HG03460 (cell line): ENCODE measurements at regions not wholly inside any gene's neighbourhood (a gene's known extent, or its start where the extent isn't known, plus 50 kb on each side); places are given as distances from the start of the nearest gene placed in this dataset.
"Not testable (repeated sequence)": the region's sequence is repeated elsewhere in the genome, so short reads cannot be mapped to it uniquely, and the experiment has no call there.

Source experiments
- ATAC-seq: cut with Tn5 transposase; IDR thresholded peaks from one replicate; pipeline ENCODE4 v1.9.1; 2021; ENCODE audit not compliant: unreplicated experiment

- no peak for ATAC-seq
Measured at GRCh38 chr9:110077925-110078324, 130.0 kb downstream of the C9orf152 start.

DNA sequence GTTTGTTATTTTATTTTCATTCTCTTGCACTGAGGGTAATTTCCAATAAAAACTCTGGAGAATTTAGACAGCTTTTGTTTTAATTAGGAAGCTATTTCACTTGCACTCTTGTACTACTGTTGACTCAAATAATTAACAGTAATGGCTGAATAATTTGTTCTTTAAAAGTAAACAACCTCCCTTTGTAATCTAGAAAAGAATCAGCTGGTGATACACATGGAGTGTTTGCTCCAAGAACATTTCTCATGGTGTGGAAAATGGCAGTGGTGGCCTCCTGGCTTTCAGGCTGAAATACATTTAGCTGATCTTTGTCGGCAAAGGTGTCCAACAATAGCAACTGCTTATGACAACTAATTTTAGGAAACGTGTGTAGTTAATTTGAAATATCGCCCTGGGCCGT is 129.4 kb downstream of the C9orf152 start:
- no peak for ATAC-seq

- no peak for ATAC-seq
Measured at GRCh38 chr9:110081395-110081794, 126.6 kb downstream of the C9orf152 start.

GRCh38 chr9:110083866-110084265 is 124.1 kb downstream of the C9orf152 start:
- no peak for ATAC-seq

DNA sequence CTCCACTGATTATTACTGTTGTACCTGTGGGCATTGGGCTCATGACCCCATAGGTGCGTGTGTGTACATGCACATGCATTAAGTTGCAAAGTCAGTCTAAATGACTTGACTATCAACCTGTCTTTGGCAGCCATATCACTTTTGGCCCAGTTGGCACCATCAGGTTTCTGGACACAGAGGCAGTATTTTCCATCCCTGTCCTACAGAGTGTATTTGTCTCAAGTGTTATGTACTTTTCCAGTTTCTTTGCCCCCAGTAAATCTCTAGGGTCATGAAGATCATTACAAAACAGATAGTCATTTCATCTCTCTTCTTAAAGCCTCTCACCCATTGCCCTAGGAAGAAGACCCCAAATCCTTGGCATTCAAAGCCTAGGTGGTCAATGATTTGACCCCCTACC is 121.4 kb downstream of the C9orf152 start:
- no peak for ATAC-seq

GRCh38 chr9:110087605-110088004 is 120.4 kb downstream of the C9orf152 start:
- no peak for ATAC-seq

DNA sequence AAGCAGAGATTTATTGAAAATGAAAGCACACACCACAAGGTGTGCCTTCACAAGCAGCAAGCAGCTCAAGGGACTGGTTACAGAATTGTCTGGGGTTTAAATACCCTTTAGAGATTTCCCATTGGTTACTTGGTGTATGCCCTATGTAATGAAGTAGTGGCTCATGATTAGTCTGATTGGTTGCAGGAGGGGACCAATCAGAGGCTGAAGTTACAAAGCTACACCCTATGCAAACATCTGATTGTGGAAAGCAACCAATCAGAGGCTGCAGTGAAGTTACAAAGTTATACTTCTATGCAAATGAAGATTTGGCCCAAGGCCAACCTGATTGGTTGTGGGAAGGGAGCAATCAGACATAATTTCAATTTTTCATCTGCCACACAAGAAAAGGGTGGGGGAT is 119.9 kb downstream of the C9orf152 start:
- no peak for ATAC-seq

DNA sequence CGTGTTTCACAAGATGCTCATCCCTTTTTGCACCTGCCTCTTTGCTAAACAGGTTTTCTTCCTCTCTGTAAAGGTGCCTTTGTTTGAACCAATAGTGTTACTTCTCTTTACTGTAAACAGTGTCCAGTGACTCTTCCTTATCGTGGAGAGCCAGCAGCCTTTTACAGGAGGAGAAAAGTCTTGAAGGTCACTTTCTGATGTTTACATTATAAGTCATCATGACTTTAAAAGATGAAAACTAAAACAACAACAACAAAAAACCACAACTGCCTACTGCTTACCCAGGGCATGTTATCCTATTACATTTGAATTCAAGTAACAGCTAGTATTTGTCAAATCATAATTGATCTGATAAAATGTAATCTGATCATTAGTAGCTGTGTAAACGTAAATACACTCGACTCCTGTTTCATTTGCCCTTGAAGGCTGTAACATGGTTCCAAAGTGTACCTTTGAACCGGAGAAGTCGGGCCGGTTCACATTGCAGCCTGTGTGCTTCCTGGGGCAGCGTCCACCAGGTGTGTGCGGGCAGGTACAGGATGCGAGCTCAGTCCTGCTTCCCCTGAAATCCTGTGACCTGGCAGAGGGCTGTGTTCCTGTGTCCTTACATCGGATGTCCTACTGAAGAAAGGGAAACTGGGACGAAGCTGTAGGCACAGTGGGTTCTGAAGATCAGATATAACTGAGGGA is 118.1 kb downstream of the C9orf152 start:
- no peak for ATAC-seq

- no peak for ATAC-seq
Measured at GRCh38 chr9:110092792-110093191, 115.2 kb downstream of the C9orf152 start.

- no peak for ATAC-seq
Measured at GRCh38 chr9:110093417-110093816, 114.5 kb downstream of the C9orf152 start.

DNA sequence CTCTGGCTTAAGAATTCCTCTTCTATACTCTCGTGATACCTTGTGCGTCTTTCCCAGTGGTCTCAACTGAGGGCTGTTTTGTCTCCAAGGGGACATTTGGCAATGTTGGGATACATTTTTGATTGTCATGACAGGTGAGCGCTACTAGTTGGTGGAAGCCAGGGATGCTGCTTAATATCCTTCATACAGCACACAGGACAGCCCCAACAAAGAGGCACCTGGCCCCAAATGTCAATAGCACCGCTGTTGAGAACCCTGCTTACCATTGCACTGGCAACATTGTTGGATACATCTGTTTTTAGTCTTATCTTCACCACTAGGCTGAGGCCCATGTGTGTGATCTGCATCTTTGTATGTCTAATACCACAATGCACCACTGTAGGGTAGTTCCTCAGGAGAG is 114.1 kb downstream of the C9orf152 start:
- no peak for ATAC-seq

DNA sequence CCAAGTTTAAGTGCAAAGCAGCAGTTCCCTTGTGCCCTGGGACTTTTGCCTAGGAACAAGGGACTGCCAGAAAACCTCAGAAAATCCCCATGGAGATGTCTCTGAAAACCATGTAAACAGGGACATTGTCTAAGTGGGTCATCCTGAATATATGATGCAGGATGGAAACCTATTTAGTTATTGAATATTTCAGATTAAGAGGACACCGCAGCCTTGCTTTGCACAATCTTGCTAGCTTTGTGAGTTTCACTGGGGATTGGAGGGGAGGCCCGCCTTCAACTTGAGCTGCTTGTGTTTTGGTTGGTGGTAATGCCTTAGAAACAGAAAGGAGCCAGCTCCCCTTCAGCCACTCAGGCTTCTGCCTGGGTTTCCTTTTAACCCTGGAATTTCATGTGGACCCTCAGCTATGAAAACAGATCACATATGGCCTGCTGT is 112.8 kb downstream of the C9orf152 start:
- ATAC-seq: no peak

DNA sequence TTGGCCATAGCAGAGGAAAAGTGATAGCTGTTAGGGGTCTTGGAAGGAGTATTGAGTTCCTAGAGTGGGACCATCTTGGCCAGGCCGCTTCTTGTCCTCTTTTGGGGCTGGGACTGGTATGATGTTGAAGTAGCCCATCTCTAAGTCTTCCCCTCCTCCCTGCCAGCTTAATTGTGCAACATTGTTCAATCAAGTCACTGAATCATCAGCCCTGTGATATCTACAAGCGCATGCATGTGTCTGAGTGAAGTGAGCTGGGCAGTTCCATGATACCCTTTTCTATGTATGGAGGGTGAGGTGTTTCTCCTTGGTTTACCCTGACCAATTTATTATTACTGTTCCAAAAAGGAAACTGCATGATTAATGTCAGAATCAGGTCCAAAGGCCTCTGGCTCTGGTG is 112.2 kb downstream of the C9orf152 start:
- no peak for ATAC-seq

- not testable (repeated sequence) for ATAC-seq
Measured at GRCh38 chr9:110096674-110097073, 111.3 kb downstream of the C9orf152 start.

DNA sequence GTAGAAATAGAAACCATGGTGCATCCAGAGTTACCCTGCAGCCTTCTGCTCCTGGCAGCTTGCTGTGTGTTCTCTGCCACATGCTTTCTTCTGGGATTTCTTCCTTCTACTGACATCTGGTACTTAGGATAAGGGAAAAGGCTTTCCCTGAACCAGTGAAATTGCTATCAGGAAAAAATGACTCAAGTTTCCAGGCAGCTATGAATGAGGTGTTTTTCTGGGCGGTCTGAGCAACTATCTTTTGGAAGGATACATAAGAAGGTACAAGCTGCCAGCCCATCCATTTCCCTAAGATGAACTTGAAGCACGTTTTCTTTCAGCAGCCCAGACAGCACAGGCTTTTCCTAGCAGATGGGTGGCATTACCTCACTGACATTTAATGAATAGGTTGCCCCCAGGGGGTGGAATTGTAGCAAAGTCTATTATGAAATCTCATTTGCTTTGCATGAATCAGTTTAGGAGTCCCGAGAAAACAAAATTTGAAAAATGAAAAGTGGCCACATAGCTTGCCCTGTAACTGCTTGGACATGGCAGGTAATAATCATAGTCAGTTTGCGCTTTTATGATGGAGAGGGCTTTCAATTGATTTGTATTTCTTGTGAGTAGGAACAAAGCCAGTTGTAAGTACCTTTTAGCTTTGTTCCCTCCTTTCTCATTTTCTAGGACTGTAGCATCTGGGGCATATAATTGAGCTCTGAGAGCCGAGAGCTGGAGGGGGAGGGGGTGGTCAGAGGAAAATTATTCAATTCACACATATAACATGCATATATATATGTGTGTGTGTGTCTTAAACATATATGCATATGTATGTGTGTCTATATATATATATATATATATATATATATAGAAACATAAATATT is 108.5 kb downstream of the C9orf152 start:
- no peak for ATAC-seq

DNA sequence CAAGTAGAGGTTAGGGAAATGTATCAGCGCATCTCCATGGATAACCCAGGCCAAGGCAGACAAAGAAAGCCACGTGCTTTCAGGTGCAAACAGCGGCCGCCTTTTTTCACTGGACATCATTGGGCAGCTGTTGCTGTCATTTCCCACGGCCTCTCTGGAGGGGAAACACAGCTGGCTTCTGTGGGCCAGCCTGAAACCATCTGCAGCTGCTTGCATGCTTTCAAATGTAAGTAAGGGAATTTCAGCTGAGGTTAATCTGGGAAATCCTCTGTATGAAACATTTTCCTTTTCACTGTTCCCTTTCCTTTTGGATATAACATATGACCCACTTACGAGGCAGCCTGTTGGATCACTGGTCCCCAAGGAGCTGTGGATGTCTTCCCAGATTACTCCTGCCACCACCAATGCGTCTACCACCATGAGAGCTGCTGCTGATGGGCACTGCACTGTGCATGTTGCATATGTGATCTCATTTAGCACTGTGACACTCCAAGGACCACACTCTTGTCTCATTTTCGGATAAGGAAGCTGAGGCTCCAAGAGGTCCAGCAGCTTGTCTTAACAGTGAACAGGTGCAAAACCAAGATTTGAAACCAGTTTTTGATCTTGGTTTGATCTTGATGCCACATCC is 106.3 kb downstream of the C9orf152 start:
- peak; percentile 88 for ATAC-seq

DNA sequence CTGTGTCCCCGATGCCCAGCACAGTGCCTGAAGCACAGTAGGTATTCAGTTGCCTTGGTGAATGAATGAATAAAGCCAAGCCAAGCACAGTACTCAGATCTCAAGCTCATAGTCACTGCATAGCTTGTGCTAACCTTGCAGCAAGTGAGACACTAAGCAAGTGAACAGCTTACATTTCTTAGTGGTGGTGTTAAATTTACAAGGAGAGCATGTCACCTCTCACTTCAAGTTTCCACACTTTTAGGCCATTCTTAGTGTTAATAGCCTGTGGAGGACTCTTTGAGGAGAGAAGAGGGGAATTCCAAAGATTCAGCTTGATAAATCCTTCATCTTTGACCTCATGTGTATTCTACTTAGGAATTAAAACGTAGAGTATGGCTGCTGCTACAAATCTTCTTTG is 104.7 kb downstream of the C9orf152 start:
- ATAC-seq: no peak

DNA sequence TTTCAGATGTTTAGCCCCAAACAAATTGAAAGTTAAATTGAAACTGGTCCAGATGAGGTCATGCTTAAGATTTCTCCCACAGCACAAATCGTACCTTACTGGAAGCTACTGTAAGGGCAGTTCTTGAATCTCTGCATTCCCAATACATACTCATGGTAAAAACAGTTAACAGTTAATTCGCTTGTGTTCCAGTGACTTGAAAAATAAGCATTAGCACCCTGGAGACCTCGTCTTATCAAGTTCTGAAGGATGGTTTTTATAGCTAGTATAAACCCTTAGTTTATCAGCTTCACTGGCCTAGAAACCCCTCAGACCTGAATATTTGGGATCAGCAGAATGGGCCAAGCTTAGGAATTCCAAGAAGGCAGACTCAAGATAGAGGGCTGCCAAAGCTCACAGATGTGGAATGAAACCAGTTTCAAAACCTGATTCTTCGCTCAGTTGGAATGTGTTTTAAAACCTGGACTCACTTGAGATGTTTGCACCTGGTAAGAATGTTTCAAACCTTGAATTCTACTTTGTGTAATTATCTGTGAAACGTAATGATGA is 103.6 kb downstream of the C9orf152 start:
- ATAC-seq: no peak

DNA sequence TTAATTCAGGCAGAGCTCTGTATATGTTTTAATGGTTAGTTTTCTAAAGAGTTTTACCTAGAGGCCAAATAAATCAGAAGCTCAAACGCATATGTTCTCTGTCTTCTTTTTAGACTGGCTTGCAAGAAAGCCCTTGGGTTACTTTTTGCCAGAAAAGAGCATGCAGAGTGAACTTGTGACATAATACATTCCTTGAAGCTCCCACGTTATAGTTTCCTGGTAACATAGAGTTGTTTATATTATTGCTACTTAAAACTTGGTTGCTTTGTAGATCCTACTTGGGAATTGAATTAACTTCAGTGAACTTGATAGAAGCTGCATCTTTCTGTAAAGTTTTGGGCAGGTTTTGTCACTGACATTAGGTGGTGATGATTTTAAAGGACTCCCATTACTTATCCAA is 102.9 kb downstream of the C9orf152 start:
- no peak for ATAC-seq

- ATAC-seq: no peak
Measured at GRCh38 chr9:110106661-110107060, 101.3 kb downstream of the C9orf152 start.

DNA sequence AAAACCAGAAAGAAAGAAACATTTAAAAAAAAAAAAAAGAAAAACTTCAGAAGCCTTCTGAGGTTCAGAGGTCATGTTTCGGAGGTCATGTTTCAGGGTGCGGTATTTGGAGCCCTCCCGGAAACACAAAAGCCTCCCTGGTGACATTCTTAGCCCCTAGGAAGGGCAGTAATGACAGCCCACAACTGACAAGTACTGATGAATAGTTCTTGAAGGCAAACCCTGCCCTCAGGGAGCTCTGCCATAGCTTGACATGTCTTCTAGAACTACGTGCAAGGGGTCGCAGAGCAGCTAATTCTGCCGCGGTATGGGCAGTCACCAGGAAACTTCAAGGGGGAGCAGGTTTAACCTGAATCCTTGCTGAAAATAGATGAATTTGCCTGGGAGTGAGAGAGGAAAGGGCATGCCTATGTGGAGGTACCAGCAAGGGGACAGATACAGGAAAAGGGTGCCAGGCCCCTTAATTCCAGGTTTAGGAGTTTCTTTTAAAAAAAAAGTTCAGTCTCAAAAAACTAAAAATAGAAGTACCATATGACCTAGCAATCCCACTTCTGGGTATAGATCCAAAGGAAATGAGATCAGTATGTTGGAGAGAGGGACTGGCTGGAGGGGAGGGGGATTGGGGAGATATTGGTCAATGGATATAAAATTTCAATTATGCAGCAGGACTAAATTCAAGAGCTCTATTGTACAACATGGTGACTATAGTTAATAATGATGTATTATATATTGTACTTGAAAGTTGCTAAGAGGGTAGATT is 98.4 kb downstream of the C9orf152 start:
- no peak for ATAC-seq
